Small intestine (tissue), 7 donors: ENCODE measurements at regions not wholly inside any gene's neighbourhood (a gene's known extent, or its start where the extent isn't known, plus 50 kb on each side); places are given as distances from the start of the nearest gene placed in this dataset.

Experiments
- DNase-seq, 2 donors: peaks; one replicate each; pipeline versions ENCODE4 v3.0.0 to v3.0.0-alpha.2; 2013
- FAIRE-seq: peaks from 2 replicates; lab custom pipeline; 2012; peaks lifted over from hg19 to GRCh38; lab: Jason Lieb, UNC
- H3K27ac ChIP-seq, 3 donors: one replicate each; pipeline ENCODE4 v1.5.1; 2013; ENCODE audit warnings: low read length in 2 of 3, mild to moderate bottlenecking in 2 of 3, control low read depth in 1 of 3, inconsistent platforms in 1 of 3, low read depth in 1 of 3, moderate library complexity in 1 of 3
- H3K27me3 ChIP-seq, 3 donors: one replicate each; pipeline ENCODE4 v1.6.1; 2013; ENCODE audit warnings: low read length in 3 of 3, inconsistent platforms in 1 of 3; ENCODE audit not compliant: control insufficient read depth in 3 of 3, insufficient read depth in 3 of 3
- H3K36me3 ChIP-seq, 3 donors: one replicate each; pipeline ENCODE4 v1.6.1; 2013; ENCODE audit warnings: low read length in 3 of 3, inconsistent platforms in 1 of 3, low read depth in 1 of 3, mild to moderate bottlenecking in 1 of 3, moderate library complexity in 1 of 3; ENCODE audit not compliant: control insufficient read depth in 3 of 3, insufficient read depth in 2 of 3
- H3K4me1 ChIP-seq, 3 donors: one replicate each; pipeline ENCODE4 v1.6.1; 2013; ENCODE audit warnings: low read length in 2 of 3, inconsistent platforms in 1 of 3, low read depth in 1 of 3, mild to moderate bottlenecking in 1 of 3, moderate library complexity in 1 of 3; ENCODE audit not compliant: control insufficient read depth in 3 of 3, insufficient read depth in 2 of 3
- H3K4me3 ChIP-seq, 3 donors: one replicate each; pipeline ENCODE4 v1.5.1; 2013; ENCODE audit warnings: low read length in 3 of 3, control low read depth in 1 of 3, inconsistent platforms in 1 of 3, low read depth in 1 of 3, mild to moderate bottlenecking in 1 of 3, moderate library complexity in 1 of 3
- H3K9me3 ChIP-seq, 2 donors: one replicate each; pipeline ENCODE4 v1.6.1; 2013; ENCODE audit warnings: low read depth in 1 of 2, low read length in 1 of 2; ENCODE audit not compliant: control insufficient read depth in 2 of 2, insufficient read depth in 1 of 2
- WGBS, 3 donors: extraction: QIAGEN DNeasy Blood & Tissue Kit; methylation state at CpG; one replicate each; pipeline ENCODE4 v1.1.7; 2013; 5-methylcytosine and 5-hydroxymethylcytosine counted together
- donor health status: healthy with polysubstance abuse.
- donor health status: control.
- donor health status: control.
- donor health status: Bipolar disorder and iron deficiency.
- donor health status: healthy.

DNA sequence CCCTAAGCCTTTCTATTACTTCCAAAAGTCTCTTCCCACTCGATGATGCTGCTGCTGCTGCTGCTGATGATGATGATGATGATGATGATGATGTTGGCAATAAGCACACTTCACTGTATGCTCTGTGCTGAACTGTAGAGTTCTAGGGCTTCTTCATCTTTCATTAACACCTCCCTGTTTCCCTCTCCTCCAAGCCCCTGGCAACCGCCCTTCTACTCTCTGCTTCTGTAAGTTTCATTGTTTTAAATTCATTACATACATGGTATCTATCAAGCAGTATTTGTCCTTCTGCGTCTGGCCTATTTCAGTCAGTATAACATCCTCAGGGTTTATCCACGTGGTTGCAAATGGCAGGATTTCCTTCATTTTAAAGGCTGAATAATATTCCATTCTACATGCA is 100.2 kb downstream of the THBS2 start:
- Histone ChIP-seq H3K27me3 (peaks cover 0 to 2% (median 0%) of the 10 kb centered on the region in 3 donors), H3K36me3 (no peaks in the 10 kb centered on the region), H3K27ac (no peak overlapping the region), H3K4me3 (no peak overlapping the region), H3K9me3 (no peaks in the 10 kb centered on the region), H3K4me1 (no peaks in the 10 kb centered on the region)
- no peak for DNase-seq
- FAIRE-seq: no peak
- 79 to 88% (median 82%) methylated on average over 4 of the region's 4 CpGs for WGBS, 3 donors

DNA sequence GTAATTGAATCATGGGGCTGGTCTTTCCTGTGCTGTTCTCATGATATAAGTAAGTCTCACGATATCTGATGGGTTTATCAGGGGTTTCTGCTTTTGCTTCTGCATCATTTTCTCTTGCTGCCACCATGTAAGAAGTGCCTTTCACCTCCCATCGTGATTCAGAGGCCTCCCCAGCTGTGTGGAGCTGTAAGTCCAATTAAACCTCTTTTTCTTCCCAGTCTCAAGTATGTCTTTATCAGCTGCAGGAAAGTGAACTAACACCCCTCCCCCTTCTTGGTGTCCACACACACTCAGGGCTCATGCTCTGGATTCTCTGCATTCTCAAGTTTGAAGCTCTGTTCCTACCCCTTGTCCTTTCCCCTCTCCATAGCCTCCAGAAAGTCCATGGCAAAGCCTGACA is 107.1 kb downstream of the THBS2 start:
- 62 to 68% (median 66%) methylated on average over 2 of the region's 2 CpGs for WGBS, 3 donors
- FAIRE-seq (no peak), DNase-seq (no peak)
- Histone ChIP-seq H3K4me1 (no peaks in the 10 kb centered on the region), H3K36me3 (no peaks in the 10 kb centered on the region), H3K27me3 (no peaks in the 10 kb centered on the region), H3K27ac (peak overlapping the region in 1 of 3 donors; percentile 42), H3K9me3 (no peaks in the 10 kb centered on the region), H3K4me3 (no peak overlapping the region)

DNA sequence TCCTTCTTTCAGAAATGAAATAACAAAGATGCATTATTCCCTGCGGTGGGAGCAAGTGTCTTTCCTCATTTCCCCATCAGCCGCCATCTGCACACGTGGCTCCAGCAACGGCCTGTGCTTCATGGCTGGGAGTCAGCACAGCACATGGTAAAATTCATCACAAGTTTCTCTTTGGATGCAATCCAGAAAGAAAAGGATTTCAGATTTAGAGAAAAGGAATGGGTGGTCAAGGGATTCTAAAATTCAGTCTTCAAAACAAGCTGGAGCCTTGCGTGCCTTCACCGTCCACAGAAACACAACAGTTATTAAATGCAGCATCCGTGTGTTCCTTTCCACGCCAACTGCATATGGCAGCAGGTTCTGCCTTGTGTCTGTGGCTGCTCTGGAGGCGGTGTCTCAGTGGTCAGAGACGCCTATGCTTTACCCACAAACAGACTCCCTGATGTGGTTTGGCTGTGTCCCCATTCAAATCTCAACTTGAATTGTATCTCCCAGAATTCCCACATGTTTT is 107.6 kb downstream of the THBS2 start:
- no peaks in the 10 kb centered on the region for H3K4me1 ChIP-seq
- no peaks in the 10 kb centered on the region for H3K36me3 ChIP-seq
- DNase-seq (peak in 1 of 2 donors; percentile 5), FAIRE-seq (no peak)
- H3K27ac ChIP-seq: peak overlapping the region in 1 of 3 donors; percentile 42
- H3K9me3 ChIP-seq: no peaks in the 10 kb centered on the region
- H3K4me3 ChIP-seq: no peak overlapping the region
- WGBS, 3 donors: 71 to 88% (median 80%) methylated on average over 10 of the region's 10 CpGs
- no peaks in the 10 kb centered on the region for H3K27me3 ChIP-seq

DNA sequence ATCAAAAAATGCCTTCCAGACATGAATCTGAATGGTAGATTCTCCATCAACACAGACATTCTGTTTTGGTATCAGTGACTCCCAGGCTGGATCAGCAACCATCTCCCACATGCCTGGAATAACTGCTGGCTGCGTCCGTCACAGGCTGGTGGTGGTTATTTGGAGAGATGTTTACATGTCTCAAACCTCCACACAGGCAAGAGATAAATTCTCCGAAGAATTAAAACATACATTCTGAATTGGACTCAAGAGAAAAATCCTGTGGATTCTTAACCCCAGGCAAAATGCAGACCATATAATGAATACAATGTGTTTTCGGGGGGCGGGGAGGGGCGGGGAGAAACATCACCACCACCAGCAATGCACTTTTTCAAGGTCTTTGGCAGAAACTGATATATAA is 108.2 kb downstream of the THBS2 start:
- no peaks in the 10 kb centered on the region for H3K9me3 ChIP-seq
- 65 to 89% (median 83%) methylated on average over 6 of the region's 6 CpGs for WGBS, 3 donors
- no peaks in the 10 kb centered on the region for H3K4me1 ChIP-seq
- no peaks in the 10 kb centered on the region for H3K27me3 ChIP-seq
- DNase-seq (no peak), FAIRE-seq (no peak)
- no peak overlapping the region for H3K27ac ChIP-seq
- H3K4me3 ChIP-seq: no peak overlapping the region
- no peaks in the 10 kb centered on the region for H3K36me3 ChIP-seq

DNA sequence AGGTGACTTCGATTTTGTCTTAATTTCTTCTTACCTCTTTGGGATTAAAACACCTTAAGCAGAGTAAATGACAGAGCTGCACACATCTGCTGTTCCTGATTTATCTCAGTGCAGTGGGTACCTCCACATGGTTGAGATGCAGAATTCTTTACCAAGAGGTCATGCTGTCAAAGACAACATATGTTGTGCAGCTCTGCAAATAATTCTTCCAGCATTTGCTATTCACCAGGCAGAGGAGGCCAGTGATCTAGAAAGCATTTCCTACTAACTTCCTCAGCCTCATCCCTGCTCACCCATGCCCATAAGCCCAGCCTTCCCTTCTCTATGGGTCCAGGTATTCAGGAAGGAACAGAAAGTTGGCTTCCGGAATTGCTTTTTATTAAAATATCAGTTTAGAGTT is 109.3 kb downstream of the THBS2 start:
- no peak for FAIRE-seq

DNA sequence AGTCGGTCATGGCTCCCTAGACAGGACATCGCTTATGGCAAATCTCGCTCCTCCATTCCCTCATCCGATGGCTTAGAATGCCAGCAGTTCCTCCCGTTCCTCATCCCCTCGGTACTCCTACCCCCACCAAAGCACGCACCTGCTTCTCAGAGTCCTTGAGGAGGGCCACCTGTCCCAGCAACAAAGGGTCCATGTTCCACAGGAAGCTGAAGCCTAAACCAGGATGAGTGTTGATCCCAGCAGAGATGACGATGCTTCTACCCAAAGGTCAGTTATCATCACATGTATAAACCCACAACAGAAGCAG is 111.2 kb downstream of the THBS2 start:
- peak overlapping the region in 1 of 3 donors; percentile 70 for H3K27ac ChIP-seq
- no peaks in the 10 kb centered on the region for H3K9me3 ChIP-seq
- H3K36me3 ChIP-seq: no peaks in the 10 kb centered on the region
- no peaks in the 10 kb centered on the region for H3K4me1 ChIP-seq
- DNase-seq (no peak), FAIRE-seq (no peak)
- H3K4me3 ChIP-seq: no peak overlapping the region
- H3K27me3 ChIP-seq: no peaks in the 10 kb centered on the region
- WGBS, 3 donors: 71 to 80% (median 79%) methylated on average over 8 of the region's 8 CpGs

More for the DNA sequence above, 109.3 kb downstream of the THBS2 start:
- DNase-seq: no peak
- Histone ChIP-seq H3K27me3 (no peaks in the 10 kb centered on the region), H3K4me1 (no peaks in the 10 kb centered on the region), H3K9me3 (no peaks in the 10 kb centered on the region), H3K4me3 (no peak overlapping the region), H3K36me3 (no peaks in the 10 kb centered on the region), H3K27ac (no peak overlapping the region)
- WGBS, 3 donors: 70 to 89% (median 78%) methylated on average over 2 of the region's 2 CpGs

DNA sequence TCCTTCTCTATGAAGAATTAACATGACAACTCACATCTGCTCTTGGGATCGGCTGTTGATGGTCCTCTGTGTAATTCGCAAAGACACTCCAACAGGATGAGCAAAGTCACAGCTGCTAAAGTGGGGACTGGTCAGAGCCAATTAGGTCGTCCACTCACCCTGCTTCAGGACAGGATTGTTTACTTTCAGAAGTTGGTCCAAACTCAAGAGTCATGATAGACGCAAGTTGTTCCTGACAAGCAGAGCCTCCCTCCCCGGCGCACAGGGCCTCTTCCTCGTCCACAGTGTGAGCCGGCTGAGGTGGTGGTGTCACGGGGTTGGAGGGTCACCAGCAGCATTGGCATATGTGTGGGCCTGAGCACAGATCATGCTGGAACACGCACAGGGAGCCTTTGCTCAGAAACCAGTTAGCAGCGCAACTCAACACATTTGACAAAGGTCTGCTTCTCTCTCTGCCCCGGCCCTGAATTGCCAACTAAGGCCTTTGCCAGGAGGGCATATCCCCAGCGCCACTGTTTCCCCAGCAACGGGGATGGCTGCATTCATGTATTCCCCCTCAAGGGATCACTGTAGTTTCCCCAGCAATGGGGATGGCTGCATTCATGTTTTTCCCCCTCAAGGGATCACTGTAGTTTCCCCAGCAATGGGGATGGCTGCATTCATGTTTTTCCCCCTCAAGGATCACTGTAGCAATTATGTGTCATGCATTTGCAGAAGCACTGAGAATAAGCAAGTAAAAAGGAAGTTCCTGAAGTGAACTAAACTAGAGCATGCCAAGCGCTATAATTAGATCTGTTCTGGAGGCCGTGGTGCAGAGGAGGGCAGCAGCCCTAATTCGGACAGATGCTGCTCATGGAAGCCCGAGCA is 111.7 kb downstream of the THBS2 start:
- 62 to 77% (median 75%) methylated on average over 18 of the region's 18 CpGs for WGBS, 3 donors
- DNase-seq (peak in 1 of 2 donors; percentile 14), FAIRE-seq (no peak)
- no peaks in the 10 kb centered on the region for H3K36me3 ChIP-seq
- H3K9me3 ChIP-seq: no peaks in the 10 kb centered on the region
- H3K4me1 ChIP-seq: no peaks in the 10 kb centered on the region
- peak overlapping the region in 2 of 3 donors; percentile 51 to 75 for H3K27ac ChIP-seq
- H3K27me3 ChIP-seq: no peaks in the 10 kb centered on the region
- no peak overlapping the region for H3K4me3 ChIP-seq

DNA sequence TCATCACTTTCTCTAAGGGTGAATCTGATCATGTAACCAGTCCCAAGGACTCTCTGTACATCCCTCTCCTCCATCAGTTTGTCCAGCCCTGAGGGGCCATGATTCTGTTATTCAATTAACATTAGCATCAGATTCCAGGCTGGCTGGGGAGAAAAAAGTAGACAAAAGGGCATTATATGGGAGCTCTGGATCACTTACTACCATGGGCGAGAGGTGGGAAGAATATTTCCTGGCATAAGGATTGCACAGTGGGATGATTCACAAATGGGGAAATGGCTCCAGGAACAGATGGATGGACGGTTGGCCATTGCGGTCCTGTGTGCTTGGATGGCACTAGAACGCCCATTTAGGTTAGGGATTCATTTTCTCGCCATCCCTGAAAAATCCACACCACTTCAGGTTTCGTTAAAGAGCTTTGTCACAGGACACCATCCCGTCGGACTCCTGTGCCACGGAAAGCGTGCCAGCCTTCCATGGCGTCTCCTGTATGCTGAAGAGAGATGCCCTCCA is 112.6 kb downstream of the THBS2 start:
- Histone ChIP-seq H3K27ac (peak overlapping the region in 2 of 3 donors; percentile 42 to 78), H3K27me3 (no peaks in the 10 kb centered on the region), H3K36me3 (no peaks in the 10 kb centered on the region), H3K9me3 (no peaks in the 10 kb centered on the region), H3K4me1 (no peaks in the 10 kb centered on the region), H3K4me3 (no peak overlapping the region)
- FAIRE-seq (no peak), DNase-seq (no peak)
- WGBS, 3 donors: 81 to 92% (median 87%) methylated on average over 11 of the region's 11 CpGs
